ENCODE measurements at regions not wholly inside any gene's neighbourhood (a gene's known extent, or its start where the extent isn't known, plus 50 kb on each side); places are given as distances from the start of the nearest gene placed in this dataset.

GRCh38 chr11:97354576-97354975 is 964.8 kb downstream of the JRKL start:
- no peak overlapping the region for H3K4me2 ChIP-seq
- no peaks in the 10 kb centered on the region for H3K36me3 ChIP-seq (replicated peaks in 1 of 2; ENCODE audit: control insufficient read depth in 1 of 2, insufficient read depth in 2 of 2, low read length in 1 of 2)
- H3K9me2 ChIP-seq: no peaks in the 10 kb centered on the region
- POLR2A ChIA-PET: no interaction called here
- no peak overlapping the region for H3K4me3 ChIP-seq (ENCODE audit: low read depth in 2 of 2, low read length in 1 of 2)
- peaks cover 0 to 4% of the 10 kb centered on the region in 2 experiments; a peak in 1 of 4 replicates for H3K4me1 ChIP-seq (ENCODE audit: control insufficient read depth in 1 of 2, insufficient read depth in 2 of 2, low read depth in 1 of 2, low read length in 1 of 2)
- H2AFZ ChIP-seq (ENCODE audit: low read depth): no peak overlapping the region
- no peak for DNase-seq
- no peaks in the 10 kb centered on the region for H3F3A ChIP-seq (replicated peaks; ENCODE audit: insufficient read depth)
- H3K27me3 ChIP-seq (ENCODE audit: insufficient read depth): no peaks in the 10 kb centered on the region
- 55% methylated on average over 2 of the region's 2 CpGs for WGBS (ENCODE audit: low lambda C conversion rate)
- H3K79me2 ChIP-seq (ENCODE audit: insufficient read depth): no peaks in the 10 kb centered on the region
- no peak overlapping the region for H3K9ac ChIP-seq
- TF ChIP-seq FOSL2 (IDR thresholded peaks at IDR 0.05; ENCODE audit: borderline replicate concordance, low read depth) (no peak), RCOR1 (IDR thresholded peaks at IDR 0.05; ENCODE audit: low read length) (no peak), SIN3A (IDR thresholded peaks at IDR 0.05; ENCODE audit: borderline replicate concordance, low read depth, low read length) (no peak), TAF1 (IDR thresholded peaks at IDR 0.05; ENCODE audit: borderline replicate concordance, low read depth, low read length) (no peak), MEF2A (IDR thresholded peaks at IDR 0.05; ENCODE audit: borderline replicate concordance, low read depth) (no peak), TCF12 (IDR thresholded peaks at IDR 0.05) (no peak), IRF3 (IDR thresholded peaks at IDR 0.05; ENCODE audit: low read depth, low read length) (no peak), ZBTB33 (IDR thresholded peaks at IDR 0.05; ENCODE audit: borderline replicate concordance, low read depth) (no peak)
- H3K27ac ChIP-seq (ENCODE audit: low read depth in 2 of 2, low read length in 1 of 2): no peak overlapping the region
- no peaks in the 10 kb centered on the region for H4K20me1 ChIP-seq (ENCODE audit: insufficient read depth)
- H3K9me3 ChIP-seq: no peaks in the 10 kb centered on the region
- CTCF ChIA-PET: no interaction called here

- H3F3A ChIP-seq (replicated peaks; ENCODE audit: insufficient read depth): no peaks in the 10 kb centered on the region
- H3K4me1 ChIP-seq (ENCODE audit: control insufficient read depth in 1 of 2, insufficient read depth in 2 of 2, low read depth in 1 of 2, low read length in 1 of 2): peaks cover 0 to 4% of the 10 kb centered on the region in 2 experiments; a peak in 1 of 4 replicates
- H3K9ac ChIP-seq: no peak overlapping the region
- ChIA-PET CTCF (no interaction called here), POLR2A (no interaction called here)
- H3K36me3 ChIP-seq (replicated peaks in 1 of 2; ENCODE audit: control insufficient read depth in 1 of 2, insufficient read depth in 2 of 2, low read length in 1 of 2): no peaks in the 10 kb centered on the region
- no peaks in the 10 kb centered on the region for H3K9me2 ChIP-seq
- H3K9me3 ChIP-seq: no peaks in the 10 kb centered on the region
- H3K27ac ChIP-seq (ENCODE audit: low read depth in 2 of 2, low read length in 1 of 2): no peak overlapping the region
- no peaks in the 10 kb centered on the region for H3K27me3 ChIP-seq (ENCODE audit: insufficient read depth)
- no peak overlapping the region for H3K4me3 ChIP-seq (ENCODE audit: low read depth in 2 of 2, low read length in 1 of 2)
- no peak overlapping the region for H2AFZ ChIP-seq (ENCODE audit: low read depth)
- no peak overlapping the region for H3K4me2 ChIP-seq
- H4K20me1 ChIP-seq (ENCODE audit: insufficient read depth): no peaks in the 10 kb centered on the region
- TF ChIP-seq NFIC (IDR thresholded peaks at IDR 0.05; ENCODE audit: borderline replicate concordance) (no peak), IRF3 (IDR thresholded peaks at IDR 0.05; ENCODE audit: low read depth, low read length) (no peak), MAX (IDR thresholded peaks at IDR 0.05; ENCODE audit: low read depth) (no peak), REST (IDR thresholded peaks at IDR 0.05; ENCODE audit: low read depth, low read length) (no peak), GATA2 (CRISPR knock-in tag; IDR thresholded peaks at IDR 0.05) (no peak), FOXM1 (IDR thresholded peaks at IDR 0.05; ENCODE audit: low read depth) (no peak), MEF2A (IDR thresholded peaks at IDR 0.05; ENCODE audit: borderline replicate concordance, low read depth) (no peak), RXRA (IDR thresholded peaks at IDR 0.05; ENCODE audit: borderline replicate concordance, low read depth) (no peak), CTCF (IDR thresholded peaks at IDR 0.05) (no peak)
- H3K79me2 ChIP-seq (ENCODE audit: insufficient read depth): no peaks in the 10 kb centered on the region
- DNase-seq: no peak
These were observed 965.4 kb downstream of the JRKL start for GRCh38 chr11:97355230-97355629.

Data from SK-N-SH (cell line).